ENCODE measurements at regions not wholly inside any gene's neighbourhood (a gene's known extent, or its start where the extent isn't known, plus 50 kb on each side); places are given as distances from the start of the nearest gene placed in this dataset.

- H3K79me2 ChIP-seq (ENCODE audit: low read depth) = no peaks in the 10 kb centered on the region
- H3K9me3 ChIP-seq (ENCODE audit: low read depth) = no peaks in the 10 kb centered on the region
- no peak overlapping the region for H3K4me2 ChIP-seq
- no peaks in the 10 kb centered on the region for H3K36me3 ChIP-seq
- no peak overlapping the region for H3K4me3 ChIP-seq
- Mint-ChIP-seq H3K9me3 (no peaks in the 10 kb centered on the region), H3K36me3 (no peaks in the 10 kb centered on the region), H3K4me3 (no peak overlapping the region), H3K4me1 (no peaks in the 10 kb centered on the region), H3K27ac (no peak overlapping the region), H3K27me3 (ENCODE audit: insufficient read depth, low read depth) (no peaks in the 10 kb centered on the region)
- H3K4me1 ChIP-seq = no peaks in the 10 kb centered on the region
- no peak for DNase-seq (ENCODE audit: low spot score)
- TF ChIP-seq EZH2phosphoT487 (IDR thresholded peaks at IDR 0.05) = no peak
- no peak for TF ChIP-seq CTCF (IDR thresholded peaks at IDR 0.05)
- no peak for TF ChIP-seq EZH2 (IDR thresholded peaks at IDR 0.05)
- no peaks in the 10 kb centered on the region for H3K27me3 ChIP-seq
- no peak overlapping the region for H2AFZ ChIP-seq (replicated peaks)
- no peaks in the 10 kb centered on the region for H4K20me1 ChIP-seq (ENCODE audit: low read depth)
- no peaks in the 10 kb centered on the region for H3F3A ChIP-seq (ENCODE audit: low read depth)
- H3K27ac ChIP-seq = no peak overlapping the region
- no peak overlapping the region for H3K9ac ChIP-seq
These were observed 182.9 kb upstream of the TACR3 start for GRCh38 chr4:103902730-103903129.

GRCh38 chr4:103895876-103896465 is 176.2 kb upstream of the TACR3 start:
- Histone ChIP-seq H3F3A (ENCODE audit: low read depth) (no peaks in the 10 kb centered on the region), H3K36me3 (no peaks in the 10 kb centered on the region), H3K9me3 (ENCODE audit: low read depth) (no peaks in the 10 kb centered on the region), H3K9ac (no peak overlapping the region), H3K27me3 (no peaks in the 10 kb centered on the region), H3K4me2 (no peak overlapping the region), H3K4me3 (no peak overlapping the region), H4K20me1 (ENCODE audit: low read depth) (no peaks in the 10 kb centered on the region), H3K79me2 (ENCODE audit: low read depth) (no peaks in the 10 kb centered on the region), H3K27ac (no peak overlapping the region), H2AFZ (replicated peaks) (no peak overlapping the region), H3K4me1 (no peaks in the 10 kb centered on the region)
- Mint-ChIP-seq H3K27me3 (ENCODE audit: insufficient read depth, low read depth) (no peaks in the 10 kb centered on the region), H3K4me1 (no peaks in the 10 kb centered on the region), H3K36me3 (no peaks in the 10 kb centered on the region), H3K27ac (no peak overlapping the region), H3K4me3 (no peak overlapping the region), H3K9me3 (peaks cover 6% of the 10 kb centered on the region)
- DNase-seq (ENCODE audit: low spot score) = no peak
- TF ChIP-seq CTCF (IDR thresholded peaks at IDR 0.05) (no peak), EZH2phosphoT487 (IDR thresholded peaks at IDR 0.05) (no peak), EZH2 (IDR thresholded peaks at IDR 0.05) (no peak)

- H3K4me1 Mint-ChIP-seq = no peaks in the 10 kb centered on the region
- no peak overlapping the region for H3K4me3 Mint-ChIP-seq
- TF ChIP-seq CTCF (IDR thresholded peaks at IDR 0.05) (no peak), EZH2 (IDR thresholded peaks at IDR 0.05) (no peak), EZH2phosphoT487 (IDR thresholded peaks at IDR 0.05) (no peak)
These were observed 172.8 kb upstream of the TACR3 start for GRCh38 chr4:103892586-103892985.

More at GRCh38 chr4:103892586-103892985, 172.8 kb upstream of the TACR3 start:
- Histone ChIP-seq H3K27me3 (no peaks in the 10 kb centered on the region), H3K36me3 (no peaks in the 10 kb centered on the region), H3K4me3 (no peak overlapping the region), H3K9me3 (ENCODE audit: low read depth) (no peaks in the 10 kb centered on the region), H3K4me2 (no peak overlapping the region), H4K20me1 (ENCODE audit: low read depth) (no peaks in the 10 kb centered on the region), H3F3A (ENCODE audit: low read depth) (no peaks in the 10 kb centered on the region), H3K27ac (no peak overlapping the region), H2AFZ (replicated peaks) (no peak overlapping the region), H3K4me1 (no peaks in the 10 kb centered on the region), H3K79me2 (ENCODE audit: low read depth) (no peaks in the 10 kb centered on the region), H3K9ac (no peak overlapping the region)
- Mint-ChIP-seq H3K9me3 (peaks cover 6% of the 10 kb centered on the region), H3K36me3 (no peaks in the 10 kb centered on the region), H3K27ac (no peak overlapping the region), H3K27me3 (ENCODE audit: insufficient read depth, low read depth) (no peaks in the 10 kb centered on the region)
- DNase-seq (ENCODE audit: low spot score) = no peak

All from neural progenitor cell (in vitro differentiated cells).